ENCODE measurements at regions not wholly inside any gene's neighbourhood (a gene's known extent, or its start where the extent isn't known, plus 50 kb on each side); places are given as distances from the start of the nearest gene placed in this dataset.

- Mint-ChIP-seq H3K4me3 (no peak overlapping the region), H3K27me3 (no peaks in the 10 kb centered on the region), H3K4me1 (peaks cover 52% of the 10 kb centered on the region), H3K36me3 (ENCODE audit: low read depth) (peaks cover 3% of the 10 kb centered on the region), H3K27ac (no peak overlapping the region), H3K9me3 (peaks cover 5% of the 10 kb centered on the region)
- ChIA-PET CTCF (interaction anchor here (1.4 to 2.0 kb wide), 2 partner anchors 9 to 11 kb away, joined by 3 to 6 read pairs; no protein-coding TSS in a partner anchor), POLR2A (no interaction called here)
- DNase-seq = no peak
Observed at GRCh38 chr7:131186816-131187215, 140.9 kb upstream of the MKLN1 start.

- H3K27ac Mint-ChIP-seq = peak overlapping the region; percentile 88
- peaks cover 3% of the 10 kb centered on the region for H3K9me3 Mint-ChIP-seq
- no peaks in the 10 kb centered on the region for H3K27me3 Mint-ChIP-seq
- H3K4me1 Mint-ChIP-seq = peaks cover 41% of the 10 kb centered on the region
- CTCF ChIA-PET = interaction anchor here (0.6 to 2.0 kb wide), 11 partner anchors 9 to 326 kb away, joined by 3 to 6 read pairs (median 3); no protein-coding TSS in a partner anchor
- POLR2A ChIA-PET = interaction anchor here (0.7 kb wide), 1 partner anchor 79 kb away, joined by 3 read pairs; no protein-coding TSS in a partner anchor
- DNase-seq = peak; percentile 68
- H3K36me3 Mint-ChIP-seq (ENCODE audit: low read depth) = peaks cover 3% of the 10 kb centered on the region
- peak overlapping the region; percentile 12 for H3K4me3 Mint-ChIP-seq
Observed at GRCh38 chr7:131188367-131189339, 139.0 kb upstream of the MKLN1 start.

- Mint-ChIP-seq H3K36me3 (ENCODE audit: low read depth) (peaks cover 3% of the 10 kb centered on the region), H3K4me3 (no peak overlapping the region), H3K27ac (peak overlapping the region; percentile 39), H3K27me3 (no peaks in the 10 kb centered on the region), H3K4me1 (peaks cover 32% of the 10 kb centered on the region), H3K9me3 (peaks cover 3% of the 10 kb centered on the region)
- ChIA-PET POLR2A (no interaction called here), CTCF (interaction anchor here (0.6 to 1.5 kb wide), 8 partner anchors 9 to 325 kb away, joined by 3 to 4 read pairs (median 3); no protein-coding TSS in a partner anchor)
- DNase-seq = no peak
Observed at GRCh38 chr7:131189488-131189887, 138.2 kb upstream of the MKLN1 start.

GRCh38 chr7:131190146-131190545, 137.5 kb upstream of the MKLN1 start:
- H3K9me3 Mint-ChIP-seq = peaks cover 3% of the 10 kb centered on the region
- no peak for DNase-seq
- CTCF ChIA-PET = interaction anchor here (0.6 to 1.5 kb wide), 5 partner anchors 9 to 325 kb away, joined by 3 to 4 read pairs (median 3); no protein-coding TSS in a partner anchor
- no peaks in the 10 kb centered on the region for H3K27me3 Mint-ChIP-seq
- H3K4me1 Mint-ChIP-seq = peaks cover 27% of the 10 kb centered on the region
- POLR2A ChIA-PET = interaction anchor here (0.6 to 0.7 kb wide), 3 partner anchors 33 to 160 kb away, joined by 3 read pairs; partner anchors contain the start of gene MKLN1
- peaks cover 3% of the 10 kb centered on the region for H3K36me3 Mint-ChIP-seq (ENCODE audit: low read depth)
- H3K4me3 Mint-ChIP-seq = no peak overlapping the region
- peak overlapping the region; percentile 39 for H3K27ac Mint-ChIP-seq

- ChIA-PET POLR2A (interaction anchor here (0.6 to 0.7 kb wide), 2 partner anchors 33 to 137 kb away, joined by 3 read pairs; partner anchors contain the start of gene MKLN1), CTCF (interaction anchor here (0.6 to 1.5 kb wide), 4 partner anchors 8 to 324 kb away, joined by 3 to 4 read pairs (median 4); no protein-coding TSS in a partner anchor)
- H3K9me3 Mint-ChIP-seq = peaks cover 3% of the 10 kb centered on the region
- H3K36me3 Mint-ChIP-seq (ENCODE audit: low read depth) = peaks cover 3% of the 10 kb centered on the region
- H3K27ac Mint-ChIP-seq = no peak overlapping the region
- peaks cover 27% of the 10 kb centered on the region for H3K4me1 Mint-ChIP-seq
- no peak overlapping the region for H3K4me3 Mint-ChIP-seq
- H3K27me3 Mint-ChIP-seq = no peaks in the 10 kb centered on the region
- DNase-seq = no peak
Observed at GRCh38 chr7:131190581-131190980, 137.1 kb upstream of the MKLN1 start.

- POLR2A ChIA-PET = no interaction called here
- Mint-ChIP-seq H3K4me3 (no peak overlapping the region), H3K27me3 (no peaks in the 10 kb centered on the region), H3K36me3 (ENCODE audit: low read depth) (no peaks in the 10 kb centered on the region), H3K9me3 (no peaks in the 10 kb centered on the region), H3K27ac (no peak overlapping the region), H3K4me1 (peaks cover 14% of the 10 kb centered on the region)
- CTCF ChIA-PET = interaction anchor here (0.7 to 1.7 kb wide), 3 partner anchors 15 to 62 kb away, joined by 3 to 4 read pairs (median 3); no protein-coding TSS in a partner anchor
- no peak for DNase-seq
Observed at GRCh38 chr7:131194070-131194865, 133.4 kb upstream of the MKLN1 start.

GRCh38 chr7:131196803-131197202, 130.9 kb upstream of the MKLN1 start:
- ChIA-PET CTCF (no interaction called here), POLR2A (no interaction called here)
- peaks cover 6% of the 10 kb centered on the region for H3K4me1 Mint-ChIP-seq
- DNase-seq = no peak
- H3K4me3 Mint-ChIP-seq = no peak overlapping the region
- no peaks in the 10 kb centered on the region for H3K27me3 Mint-ChIP-seq
- H3K9me3 Mint-ChIP-seq = no peaks in the 10 kb centered on the region
- no peaks in the 10 kb centered on the region for H3K36me3 Mint-ChIP-seq (ENCODE audit: low read depth)
- H3K27ac Mint-ChIP-seq = no peak overlapping the region

GRCh38 chr7:131197920-131198615, 129.6 kb upstream of the MKLN1 start:
- no peak for DNase-seq
- H3K27me3 Mint-ChIP-seq = no peaks in the 10 kb centered on the region
- POLR2A ChIA-PET = interaction anchor here (0.6 kb wide), 1 partner anchor 18 kb away, joined by 3 read pairs; no protein-coding TSS in a partner anchor
- CTCF ChIA-PET = interaction anchor here (0.6 to 1.2 kb wide), 2 partner anchors 8 to 156 kb away, joined by 3 to 4 read pairs; no protein-coding TSS in a partner anchor
- no peak overlapping the region for H3K27ac Mint-ChIP-seq
- H3K4me1 Mint-ChIP-seq = peaks cover 6% of the 10 kb centered on the region
- no peaks in the 10 kb centered on the region for H3K9me3 Mint-ChIP-seq
- H3K36me3 Mint-ChIP-seq (ENCODE audit: low read depth) = no peaks in the 10 kb centered on the region
- no peak overlapping the region for H3K4me3 Mint-ChIP-seq

GRCh38 chr7:131202451-131202850, 125.2 kb upstream of the MKLN1 start:
- ChIA-PET POLR2A (no interaction called here), CTCF (no interaction called here)
- H3K4me3 Mint-ChIP-seq = no peak overlapping the region
- H3K36me3 Mint-ChIP-seq (ENCODE audit: low read depth) = no peaks in the 10 kb centered on the region
- no peaks in the 10 kb centered on the region for H3K27me3 Mint-ChIP-seq
- H3K9me3 Mint-ChIP-seq = no peaks in the 10 kb centered on the region
- peaks cover 6% of the 10 kb centered on the region for H3K4me1 Mint-ChIP-seq
- H3K27ac Mint-ChIP-seq = no peak overlapping the region
- no peak for DNase-seq

- no peak overlapping the region for H3K4me3 Mint-ChIP-seq
- ChIA-PET CTCF (no interaction called here), POLR2A (no interaction called here)
- no peaks in the 10 kb centered on the region for H3K36me3 Mint-ChIP-seq (ENCODE audit: low read depth)
- no peaks in the 10 kb centered on the region for H3K9me3 Mint-ChIP-seq
- no peak overlapping the region for H3K27ac Mint-ChIP-seq
- no peaks in the 10 kb centered on the region for H3K4me1 Mint-ChIP-seq
- no peaks in the 10 kb centered on the region for H3K27me3 Mint-ChIP-seq
- DNase-seq = no peak
Observed at GRCh38 chr7:131203291-131203976, 124.2 kb upstream of the MKLN1 start.

GRCh38 chr7:131208777-131209176, 118.9 kb upstream of the MKLN1 start:
- Mint-ChIP-seq H3K4me1 (no peaks in the 10 kb centered on the region), H3K27ac (no peak overlapping the region), H3K4me3 (no peak overlapping the region), H3K27me3 (no peaks in the 10 kb centered on the region), H3K36me3 (ENCODE audit: low read depth) (no peaks in the 10 kb centered on the region), H3K9me3 (peaks cover 6% of the 10 kb centered on the region)
- DNase-seq = no peak
- POLR2A ChIA-PET = no interaction called here
- CTCF ChIA-PET = interaction anchor here (0.9 to 1.1 kb wide), 3 partner anchors 14 to 27 kb away, joined by 3 to 4 read pairs (median 3); no protein-coding TSS in a partner anchor

Data from activated CD4-positive, alpha-beta T cell treated with anti-CD3 and anti-CD28 coated beads, Interleukin-2, amount 10 ng/mL, durations not matched to agents 7 days and 5 days (primary cell).